ENCODE measurements at regions not wholly inside any gene's neighbourhood (a gene's known extent, or its start where the extent isn't known, plus 50 kb on each side); places are given as distances from the start of the nearest gene placed in this dataset.

DNA sequence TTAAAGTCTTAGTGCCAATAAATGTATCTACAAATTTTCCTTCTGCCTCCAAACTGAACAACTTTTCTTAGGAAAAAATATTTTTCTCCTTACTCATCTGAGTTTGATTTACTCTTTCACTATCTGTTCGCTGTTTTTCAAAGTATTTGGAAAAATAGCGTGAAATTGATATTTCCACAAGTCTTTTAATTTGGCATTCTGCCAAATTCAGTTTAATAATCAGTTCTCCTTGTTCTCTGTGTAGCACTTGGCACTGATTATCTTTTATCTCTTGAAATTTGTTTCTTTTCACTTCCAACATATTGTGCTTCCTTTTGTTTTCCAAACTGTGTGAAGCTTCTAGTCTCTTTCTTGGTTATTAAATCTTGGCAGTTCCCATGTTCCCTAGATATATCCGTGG is 559.8 kb downstream of the RPL10L start:
- no peak overlapping the region for H3K4me2 ChIP-seq (replicated peaks; ENCODE audit: extremely low read depth, low read length, poor library complexity, severe bottlenecking)
- no peak for DNase-seq
- H3K27ac ChIP-seq (ENCODE audit: low read depth in 1 of 2, low read length in 2 of 2), result no peak overlapping the region
- H3K9me3 ChIP-seq (replicated peaks in 1 of 2; ENCODE audit: control insufficient read depth in 1 of 2, insufficient read depth in 1 of 2, low read length in 2 of 2), result no peaks in the 10 kb centered on the region
- Mint-ChIP-seq H3K36me3 (no peaks in the 10 kb centered on the region), H3K27me3 (ENCODE audit: low read depth in 3 of 3) (peaks cover 0 to 1% (median 0%) of the 10 kb centered on the region in 3 donors), H3K27ac (no peak overlapping the region), H3K9me3 (peaks cover 0 to 7% (median 3%) of the 10 kb centered on the region in 7 donors), H3K4me3 (no peak overlapping the region), H3K4me1 (no peaks in the 10 kb centered on the region)
- WGBS (ENCODE audit: insufficient coverage), result 90% methylated on average over 2 of the region's 3 CpGs
- H4K20me1 ChIP-seq (ENCODE audit: insufficient read depth, low read length), result no peaks in the 10 kb centered on the region
- H3K4me1 ChIP-seq (ENCODE audit: control insufficient read depth in 1 of 2, insufficient read depth in 2 of 2, low read length in 2 of 2), result no peaks in the 10 kb centered on the region
- H3K9ac ChIP-seq (ENCODE audit: insufficient read depth, low read length, poor library complexity, severe bottlenecking), result no peak overlapping the region
- no peak overlapping the region for H3K4me3 ChIP-seq (replicated peaks in 1 of 3; ENCODE audit: low read depth in 2 of 3, low read length in 3 of 3)
- intact Hi-C loops (cut with micrococcal nuclease), result no loop called here
- H3K27me3 ChIP-seq (ENCODE audit: control insufficient read depth in 2 of 2, insufficient read depth in 2 of 2, low read length in 2 of 2), result no peaks in the 10 kb centered on the region
- no peaks in the 10 kb centered on the region for H3K36me3 ChIP-seq (replicated peaks in 1 of 2; ENCODE audit: control insufficient read depth in 1 of 2, insufficient read depth in 2 of 2, low read length in 2 of 2)
- no peak overlapping the region for H2AFZ ChIP-seq (ENCODE audit: insufficient read depth, low read depth, low read length, poor library complexity, severe bottlenecking)
- TF ChIP-seq CTCF (IDR thresholded peaks at IDR 0.05), result no peak
- H3K79me2 ChIP-seq (ENCODE audit: insufficient read depth, low read length), result no peaks in the 10 kb centered on the region

DNA sequence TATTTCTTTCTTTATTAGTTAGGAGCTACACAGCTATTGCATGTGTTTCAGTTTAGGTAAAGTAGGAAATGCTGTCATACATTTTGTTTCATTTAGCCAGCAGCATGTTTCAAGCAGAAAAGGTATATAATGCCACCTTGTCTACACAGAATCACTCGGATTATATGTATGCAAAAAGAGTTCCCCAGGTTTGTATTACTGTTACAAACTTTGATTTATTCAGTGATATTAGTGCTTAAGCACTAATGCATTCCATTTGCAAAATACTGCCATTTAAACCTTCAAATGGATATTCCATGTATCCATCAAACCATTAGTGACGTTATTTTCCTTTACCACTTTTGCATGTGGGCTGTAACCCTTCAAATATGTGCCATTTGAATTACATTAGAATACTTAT is 564.0 kb downstream of the RPL10L start:
- no peak for TF ChIP-seq CTCF (IDR thresholded peaks at IDR 0.05)
- no peaks in the 10 kb centered on the region for H3K36me3 Mint-ChIP-seq
- no peaks in the 10 kb centered on the region for H3K4me1 ChIP-seq (ENCODE audit: control insufficient read depth in 1 of 2, insufficient read depth in 2 of 2, low read length in 2 of 2)
- no peak overlapping the region for H3K4me3 ChIP-seq (replicated peaks in 1 of 3; ENCODE audit: low read depth in 2 of 3, low read length in 3 of 3)
- peaks cover 0 to 4% of the 10 kb centered on the region in 2 donors for H3K9me3 ChIP-seq (replicated peaks in 1 of 2; ENCODE audit: control insufficient read depth in 1 of 2, insufficient read depth in 1 of 2, low read length in 2 of 2)
- no peaks in the 10 kb centered on the region for H4K20me1 ChIP-seq (ENCODE audit: insufficient read depth, low read length)
- H3K9ac ChIP-seq (ENCODE audit: insufficient read depth, low read length, poor library complexity, severe bottlenecking), result no peak overlapping the region
- DNase-seq, result no peak
- no peaks in the 10 kb centered on the region for H3K79me2 ChIP-seq (ENCODE audit: insufficient read depth, low read length)
- H3K4me2 ChIP-seq (replicated peaks; ENCODE audit: extremely low read depth, low read length, poor library complexity, severe bottlenecking), result no peak overlapping the region
- no peak overlapping the region for H3K27ac Mint-ChIP-seq
- peaks cover 0 to 1% (median 0%) of the 10 kb centered on the region in 3 donors for H3K27me3 Mint-ChIP-seq (ENCODE audit: low read depth in 3 of 3)
- H3K27ac ChIP-seq (ENCODE audit: low read depth in 1 of 2, low read length in 2 of 2), result no peak overlapping the region
- H3K9me3 Mint-ChIP-seq, result peaks cover 2 to 8% (median 6%) of the 10 kb centered on the region in 7 donors
- no peaks in the 10 kb centered on the region for H3K27me3 ChIP-seq (ENCODE audit: control insufficient read depth in 2 of 2, insufficient read depth in 2 of 2, low read length in 2 of 2)
- no peak overlapping the region for H2AFZ ChIP-seq (ENCODE audit: insufficient read depth, low read depth, low read length, poor library complexity, severe bottlenecking)
- no peak overlapping the region for H3K4me3 Mint-ChIP-seq
- no peaks in the 10 kb centered on the region for H3K36me3 ChIP-seq (replicated peaks in 1 of 2; ENCODE audit: control insufficient read depth in 1 of 2, insufficient read depth in 2 of 2, low read length in 2 of 2)
- WGBS (ENCODE audit: insufficient coverage), result no CpG with 5 or more reads among the region's 2 CpGs
- intact Hi-C loops (cut with micrococcal nuclease), result no loop called here
- H3K4me1 Mint-ChIP-seq, result no peaks in the 10 kb centered on the region

Data from CD14-positive monocyte (primary cell).